CD14-positive monocyte (primary cell): ENCODE measurements at regions not wholly inside any gene's neighbourhood (a gene's known extent, or its start where the extent isn't known, plus 50 kb on each side); places are given as distances from the start of the nearest gene placed in this dataset.

Source experiments
- DNase-seq, 3 donors: peaks; one replicate each; pipeline ENCODE4 v3.0.0-alpha.2; 2011 to 2022
- H2AFZ ChIP-seq: 2 replicates; pipeline ENCODE4 v1.6.0; 2012; ENCODE audit warnings: mild to moderate bottlenecking, low read depth, low read length, inconsistent platforms; ENCODE audit not compliant: insufficient read depth, poor library complexity, severe bottlenecking
- H3K27ac ChIP-seq, 2 donors: 1 replicate in 1 of 2; 2 replicates in 1 of 2; pipeline ENCODE4 v1.5.1; 2012 to 2013; ENCODE audit warnings: low read length in 2 of 2, control low read depth in 1 of 2, inconsistent platforms in 1 of 2, low read depth in 1 of 2, mild to moderate bottlenecking in 1 of 2
- H3K27me3 ChIP-seq, 2 donors: one replicate each; pipeline versions ENCODE4 v1.6.0 to v1.6.1; 2011 to 2013; ENCODE audit warnings: low read length in 2 of 2; ENCODE audit not compliant: control insufficient read depth in 2 of 2, insufficient read depth in 2 of 2
- H3K36me3 ChIP-seq, 2 donors: replicated peaks in 1 of 2; 1 replicate in 1 of 2; 2 replicates in 1 of 2; pipeline versions ENCODE4 v1.5.1 to v1.6.1; 2012 to 2013; ENCODE audit warnings: low read length in 2 of 2, control low read depth in 1 of 2, inconsistent platforms in 1 of 2, mild to moderate bottlenecking in 1 of 2; ENCODE audit not compliant: insufficient read depth in 2 of 2, control insufficient read depth in 1 of 2
- H3K4me1 ChIP-seq, 2 donors: 1 replicate in 1 of 2; 2 replicates in 1 of 2; pipeline versions ENCODE4 v1.5.1 to v1.6.1; 2012 to 2013; ENCODE audit warnings: low read length in 2 of 2, control low read depth in 1 of 2, inconsistent platforms in 1 of 2, mild to moderate bottlenecking in 1 of 2, moderate library complexity in 1 of 2; ENCODE audit not compliant: insufficient read depth in 2 of 2, control insufficient read depth in 1 of 2
- H3K4me2 ChIP-seq: replicated peaks from 2 replicates; pipeline ENCODE3; 2012; ENCODE audit warnings: low read length, moderate library complexity, mild to moderate bottlenecking; ENCODE audit not compliant: poor library complexity, severe bottlenecking; ENCODE audit errors: extremely low read depth
- H3K4me3 ChIP-seq, 3 experiments: fragments of 200-600 bp in 1 of 3; sonication (generic) in 1 of 3; replicated peaks in 1 of 3; 1 replicate in 2 of 3; 2 replicates in 1 of 3; pipeline ENCODE4 v1.5.1; 2011 to 2013; ENCODE audit warnings: low read length in 3 of 3, mild to moderate bottlenecking in 3 of 3, control low read depth in 2 of 3, low read depth in 2 of 3, inconsistent platforms in 1 of 3, moderate library complexity in 1 of 3
- H3K79me2 ChIP-seq: 2 replicates; pipeline ENCODE4 v1.6.0; 2012; ENCODE audit warnings: mild to moderate bottlenecking, control low read depth, inconsistent platforms, low read length, moderate library complexity; ENCODE audit not compliant: insufficient read depth
- H3K9ac ChIP-seq: 2 replicates; pipeline ENCODE4 v1.6.0; 2017; ENCODE audit warnings: low read length, mild to moderate bottlenecking; ENCODE audit not compliant: insufficient read depth, poor library complexity, severe bottlenecking
- H3K9me3 ChIP-seq, 2 donors: replicated peaks in 1 of 2; 1 replicate in 1 of 2; 2 replicates in 1 of 2; pipeline versions ENCODE4 v1.5.1 to v1.6.1; 2012 to 2013; ENCODE audit warnings: low read length in 2 of 2, control low read depth in 1 of 2; ENCODE audit not compliant: control insufficient read depth in 1 of 2, insufficient read depth in 1 of 2
- H4K20me1 ChIP-seq: 2 replicates; pipeline ENCODE4 v1.6.0; 2012; ENCODE audit warnings: mild to moderate bottlenecking, low read length, control low read depth, moderate library complexity; ENCODE audit not compliant: insufficient read depth
- H3K27ac Mint-ChIP-seq, 7 donors: one replicate each; pipeline ENCODE4 v1.8.0; 2020; ENCODE audit warnings: mild to moderate bottlenecking in 7 of 7, mixed read lengths in 7 of 7, moderate library complexity in 6 of 7, inconsistent platforms in 2 of 7
- H3K27me3 Mint-ChIP-seq, 3 donors: one replicate each; pipeline ENCODE4 v1.8.0; 2021 to 2022; ENCODE audit warnings: low read depth in 3 of 3, mild to moderate bottlenecking in 3 of 3, mixed read lengths in 3 of 3, moderate library complexity in 3 of 3, inconsistent platforms in 1 of 3
- H3K36me3 Mint-ChIP-seq, 2 donors: one replicate each; pipeline ENCODE4 v1.8.0; 2020; ENCODE audit warnings: mixed read lengths in 2 of 2, inconsistent platforms in 1 of 2, mild to moderate bottlenecking in 1 of 2
- H3K4me1 Mint-ChIP-seq: one replicate; pipeline ENCODE4 v1.8.0; 2020; ENCODE audit warnings: mild to moderate bottlenecking, mixed read lengths
- H3K4me3 Mint-ChIP-seq, 2 donors: one replicate each; pipeline ENCODE4 v1.8.0; 2020; ENCODE audit warnings: mild to moderate bottlenecking in 2 of 2, mixed read lengths in 2 of 2, moderate library complexity in 1 of 2
- H3K9me3 Mint-ChIP-seq, 7 donors: one replicate each; pipeline ENCODE4 v1.8.0; 2020 to 2022; ENCODE audit warnings: mixed read lengths in 7 of 7, mild to moderate bottlenecking in 6 of 7, moderate library complexity in 6 of 7, inconsistent platforms in 2 of 7
- CTCF ChIP-seq: fragments of 200-600 bp; IDR thresholded peaks from one replicate; pipeline ENCODE4 v1.8.0; 2022; ENCODE audit warnings: antibody characterized with exemption, mild to moderate bottlenecking
- WGBS: methylation state at CpG from one replicate; pipeline ENCODE4 v1.1.5; 2013; ENCODE audit warnings: missing lambda C conversion rate; ENCODE audit not compliant: insufficient coverage; 5-methylcytosine and 5-hydroxymethylcytosine counted together
- intact Hi-C, 2 donors: fragments of 100-400 bp; cut with micrococcal nuclease; formaldehyde crosslinking; loops; one replicate each; pipeline versions ENCODE4 v1.15.0 to v1.15.1; 2023

- intact Hi-C loops = loop anchor here in 1 of 2 donors (10.0 kb wide), 1 partner anchor 257 kb away; no protein-coding TSS in a partner anchor
- no peaks in the 10 kb centered on the region for H4K20me1 ChIP-seq
- H3K36me3 Mint-ChIP-seq = peaks cover 0 to 2% of the 10 kb centered on the region in 2 donors
- H3K4me3 ChIP-seq = no peak overlapping the region
- DNase-seq = no peak
- H3K4me1 Mint-ChIP-seq = peaks cover 23% of the 10 kb centered on the region
- no peak overlapping the region for H3K9ac ChIP-seq
- H3K27me3 ChIP-seq = no peaks in the 10 kb centered on the region
- no peak overlapping the region for H3K27ac ChIP-seq
- no peak overlapping the region for H3K4me2 ChIP-seq
- no peaks in the 10 kb centered on the region for H3K79me2 ChIP-seq
- H3K4me3 Mint-ChIP-seq = no peak overlapping the region
- no peaks in the 10 kb centered on the region for H3K36me3 ChIP-seq
- no peak for TF ChIP-seq CTCF
- 100% methylated on average over 2 of the region's 8 CpGs for WGBS
- peaks cover 1 to 3% (median 2%) of the 10 kb centered on the region in 3 donors for H3K27me3 Mint-ChIP-seq
- no peak overlapping the region for H2AFZ ChIP-seq
- H3K9me3 Mint-ChIP-seq = peaks cover 0 to 3% (median 1%) of the 10 kb centered on the region in 7 donors
- no peak overlapping the region for H3K27ac Mint-ChIP-seq
- peaks cover 11 to 12% of the 10 kb centered on the region in 2 donors for H3K4me1 ChIP-seq
- H3K9me3 ChIP-seq = no peaks in the 10 kb centered on the region
Measured at GRCh38 chr3:194977356-194977755, 291.7 kb downstream of the FAM43A start.

- Mint-ChIP-seq H3K27me3 (peaks cover 1 to 8% (median 2%) of the 10 kb centered on the region in 3 donors), H3K4me1 (peaks cover 32% of the 10 kb centered on the region), H3K36me3 (peaks cover 0 to 4% of the 10 kb centered on the region in 2 donors), H3K9me3 (peaks cover 0 to 4% (median 2%) of the 10 kb centered on the region in 7 donors), H3K27ac (no peak overlapping the region), H3K4me3 (no peak overlapping the region)
- Histone ChIP-seq H3K27ac (no peak overlapping the region), H3K9ac (no peak overlapping the region), H3K9me3 (no peaks in the 10 kb centered on the region), H3K36me3 (no peaks in the 10 kb centered on the region), H2AFZ (no peak overlapping the region), H3K4me3 (no peak overlapping the region), H4K20me1 (no peaks in the 10 kb centered on the region), H3K27me3 (no peaks in the 10 kb centered on the region), H3K4me2 (no peak overlapping the region), H3K79me2 (no peaks in the 10 kb centered on the region), H3K4me1 (peaks cover 18% of the 10 kb centered on the region in 2 donors)
- 79% methylated on average over 5 of the region's 6 CpGs for WGBS
- DNase-seq = no peak
- intact Hi-C loops = loop anchor here in 1 of 2 donors (10.0 kb wide), 1 partner anchor 256 kb away; no protein-coding TSS in a partner anchor
- no peak for TF ChIP-seq CTCF
Measured at GRCh38 chr3:194979173-194979572, 291.8 kb downstream of the XXYLT1 start.
